Adrenal gland (tissue), 9 donors: ENCODE measurements at regions not wholly inside any gene's neighbourhood (a gene's known extent, or its start where the extent isn't known, plus 50 kb on each side); places are given as distances from the start of the nearest gene placed in this dataset.

ENCODE experiments used
- DNase-seq, 7 donors: peaks; one replicate each; pipeline ENCODE4 v3.0.0-alpha.2; 2019 to 2020
- H3K27ac ChIP-seq, 5 donors: fragments of 200-600 bp; sonication (generic) in 4 of 5; 1 replicate in 3 of 5; 2 replicates in 2 of 5; pipeline versions ENCODE4 v1.5.1 to v1.8.0; 2016 to 2020; ENCODE audit warnings: mild to moderate bottlenecking in 1 of 5
- H3K27me3 ChIP-seq: fragments of 200-600 bp; 2 replicates; pipeline ENCODE4 v1.8.0; 2021
- H3K36me3 ChIP-seq, 2 donors: fragments of 200-600 bp; replicated peaks in 1 of 2; 1 replicate in 1 of 2; 2 replicates in 1 of 2; pipeline versions ENCODE4 v1.5.1 to v1.8.0; 2018 to 2022
- H3K4me1 ChIP-seq, 2 donors: fragments of 200-600 bp; replicated peaks in 1 of 2; 1 replicate in 1 of 2; 2 replicates in 1 of 2; pipeline versions ENCODE4 v1.5.1 to v1.8.0; 2018 to 2021
- H3K4me3 ChIP-seq, 4 donors: fragments of 200-600 bp; sonication (generic) in 3 of 4; one replicate each; pipeline ENCODE4 v1.5.1; 2016 to 2018
- H3K9me3 ChIP-seq, 3 donors: fragments of 200-600 bp; sonication (generic) in 1 of 3; replicated peaks in 1 of 3; 1 replicate in 2 of 3; 2 replicates in 1 of 3; pipeline versions ENCODE4 v1.5.1 to v1.8.0; 2016 to 2021
- CTCF ChIP-seq, 6 experiments: fragments of 450-650 bp in 4 of 6; fragments of 200-600 bp in 2 of 6; sonication (generic) in 1 of 6; IDR thresholded peaks; 1 replicate in 5 of 6; 2 replicates in 1 of 6; pipeline versions ENCODE4 v1.5.1 to v1.8.0; 2016 to 2021; ENCODE audit warnings: antibody characterized with exemption in 6 of 6, mild to moderate bottlenecking in 2 of 6, moderate library complexity in 1 of 6
- POLR2A ChIP-seq, 2 donors: fragments of 450-650 bp; IDR thresholded peaks; one replicate each; pipeline ENCODE4 v1.6.1; 2017; ENCODE audit warnings: antibody characterized with exemption in 2 of 2, mild to moderate bottlenecking in 2 of 2, moderate library complexity in 1 of 2
- WGBS, 4 donors: extraction: QIAGEN DNeasy Blood & Tissue Kit in 2 of 4; methylation state at CpG; one replicate each; pipeline versions ENCODE4 v1.1.5 to v1.1.7; 2013 to 2017; 5-methylcytosine and 5-hydroxymethylcytosine counted together
- intact Hi-C, 2 donors: fragments of 100-400 bp; cut with DNase I; formaldehyde crosslinking; loops; one replicate each; pipeline versions ENCODE4 v1.14.1 to v1.15.0; 2022 to 2023
- donor health status: healthy with polysubstance abuse.
- donor health status: Bipolar disorder and iron deficiency.
- donor health status: DM: yes; HTN: yes; CAD: no.
- donor health status: DM: no; HTN: no; CAD: no.
- donor health status: DM: no; HTN: no; CAD: no.

- no peaks in the 10 kb centered on the region for H3K36me3 ChIP-seq
- no peaks in the 10 kb centered on the region for H3K4me1 ChIP-seq
- no peak overlapping the region for H3K27ac ChIP-seq
- intact Hi-C loops = no loop called here
- H3K27me3 ChIP-seq = no peaks in the 10 kb centered on the region
- TF ChIP-seq POLR2A (IDR thresholded peaks at IDR 0.05) (no peak), CTCF (IDR thresholded peaks at IDR 0.05) (no peak)
- no peak overlapping the region for H3K4me3 ChIP-seq
- WGBS, 4 donors = 6 to 11% (median 9%) methylated on average over 5 of the region's 5 CpGs
- peak in 2 of 7 donors; percentile 2 to 14 for DNase-seq
- no peaks in the 10 kb centered on the region for H3K9me3 ChIP-seq
Measured at GRCh38 chr12:24045816-24046257, 96.4 kb upstream of the SOX5 start.

GRCh38 chr12:24044941-24045703 is 95.7 kb upstream of the SOX5 start:
- Histone ChIP-seq H3K27me3 (no peaks in the 10 kb centered on the region), H3K4me1 (no peaks in the 10 kb centered on the region), H3K36me3 (no peaks in the 10 kb centered on the region), H3K4me3 (no peak overlapping the region), H3K27ac (no peak overlapping the region), H3K9me3 (no peaks in the 10 kb centered on the region)
- intact Hi-C loops = no loop called here
- no peak for DNase-seq
- WGBS, 4 donors = 76 to 85% (median 82%) methylated on average over 5 of the region's 5 CpGs
- TF ChIP-seq POLR2A (IDR thresholded peaks at IDR 0.05) = no peak
- no peak for TF ChIP-seq CTCF (IDR thresholded peaks at IDR 0.05)

- Histone ChIP-seq H3K9me3 (no peaks in the 10 kb centered on the region), H3K4me3 (no peak overlapping the region), H3K4me1 (no peaks in the 10 kb centered on the region), H3K27me3 (no peaks in the 10 kb centered on the region), H3K27ac (no peak overlapping the region), H3K36me3 (no peaks in the 10 kb centered on the region)
- TF ChIP-seq POLR2A (IDR thresholded peaks at IDR 0.05) = no peak
- TF ChIP-seq CTCF (IDR thresholded peaks at IDR 0.05) = no peak
- intact Hi-C loops = no loop called here
- no peak for DNase-seq
Measured at GRCh38 chr12:24042651-24043050, 93.2 kb upstream of the SOX5 start.

- intact Hi-C loops = no loop called here
- Histone ChIP-seq H3K4me1 (no peaks in the 10 kb centered on the region), H3K27me3 (no peaks in the 10 kb centered on the region), H3K9me3 (no peaks in the 10 kb centered on the region), H3K36me3 (no peaks in the 10 kb centered on the region), H3K4me3 (no peak overlapping the region), H3K27ac (no peak overlapping the region)
- DNase-seq = no peak
- 29 to 60% (median 45%) methylated on average over 1 of the region's 1 CpG for WGBS, 4 donors
- no peak for TF ChIP-seq POLR2A (IDR thresholded peaks at IDR 0.05)
Measured at GRCh38 chr12:24039113-24039525, 89.6 kb upstream of the SOX5 start.
